ENCODE measurements at regions not wholly inside any gene's neighbourhood (a gene's known extent, or its start where the extent isn't known, plus 50 kb on each side); places are given as distances from the start of the nearest gene placed in this dataset.

GRCh38 chr12:60992087-60992486 is 1268.1 kb upstream of the USP15 start:
- no peak for DNase-seq (ENCODE audit: low spot score)
- 91% methylated on average over 2 of the region's 2 CpGs for WGBS
- intact Hi-C loops (cut with DNase I): no loop called here
- H3K27me3 ChIP-seq (replicated peaks; ENCODE audit: insufficient read depth): no peaks in the 10 kb centered on the region
- H3K4me1 ChIP-seq (replicated peaks): no peaks in the 10 kb centered on the region
- H3K9me3 ChIP-seq: no peaks in the 10 kb centered on the region
- H3K36me3 ChIP-seq: no peaks in the 10 kb centered on the region
- H3K27ac ChIP-seq: no peak overlapping the region
- TF ChIP-seq CTCF (IDR thresholded peaks at IDR 0.05) (no peak), POLR2AphosphoS5 (IDR thresholded peaks at IDR 0.05) (no peak), POLR2A (IDR thresholded peaks at IDR 0.05) (no peak)
- no peak overlapping the region for H3K4me3 ChIP-seq

- H3K36me3 ChIP-seq: no peaks in the 10 kb centered on the region
- H3K27ac ChIP-seq: no peak overlapping the region
- H3K4me1 ChIP-seq (replicated peaks): no peaks in the 10 kb centered on the region
- H3K27me3 ChIP-seq (replicated peaks; ENCODE audit: insufficient read depth): no peaks in the 10 kb centered on the region
- H3K4me3 ChIP-seq: no peak overlapping the region
- no peaks in the 10 kb centered on the region for H3K9me3 ChIP-seq
- intact Hi-C loops (cut with DNase I): no loop called here
- 67% methylated on average over 1 of the region's 1 CpG for WGBS
- no peak for DNase-seq (ENCODE audit: low spot score)
- TF ChIP-seq CTCF (IDR thresholded peaks at IDR 0.05) (no peak), POLR2AphosphoS5 (IDR thresholded peaks at IDR 0.05) (no peak), POLR2A (IDR thresholded peaks at IDR 0.05) (no peak)
Observed at GRCh38 chr12:60995256-60995825, 1264.9 kb upstream of the USP15 start.

- TF ChIP-seq POLR2A (IDR thresholded peaks at IDR 0.05): no peak
- no peak for TF ChIP-seq CTCF (IDR thresholded peaks at IDR 0.05)
- TF ChIP-seq POLR2AphosphoS5 (IDR thresholded peaks at IDR 0.05): no peak
- Histone ChIP-seq H3K9me3 (no peaks in the 10 kb centered on the region), H3K4me1 (replicated peaks) (no peaks in the 10 kb centered on the region), H3K27me3 (replicated peaks; ENCODE audit: insufficient read depth) (no peaks in the 10 kb centered on the region), H3K4me3 (no peak overlapping the region), H3K27ac (no peak overlapping the region), H3K36me3 (no peaks in the 10 kb centered on the region)
- no peak for DNase-seq (ENCODE audit: low spot score)
- intact Hi-C loops (cut with DNase I): no loop called here
- WGBS: 47% methylated on average over 1 of the region's 1 CpG
Observed at GRCh38 chr12:60997869-60998378, 1262.3 kb upstream of the USP15 start.

GRCh38 chr12:61009192-61009591 is 1251.0 kb upstream of the USP15 start:
- Histone ChIP-seq H3K4me3 (no peak overlapping the region), H3K9me3 (no peaks in the 10 kb centered on the region), H3K27ac (no peak overlapping the region), H3K36me3 (no peaks in the 10 kb centered on the region), H3K27me3 (replicated peaks; ENCODE audit: insufficient read depth) (no peaks in the 10 kb centered on the region), H3K4me1 (replicated peaks) (no peaks in the 10 kb centered on the region)
- TF ChIP-seq CTCF (IDR thresholded peaks at IDR 0.05): no peak
- TF ChIP-seq POLR2AphosphoS5 (IDR thresholded peaks at IDR 0.05): no peak
- TF ChIP-seq POLR2A (IDR thresholded peaks at IDR 0.05): no peak
- intact Hi-C loops (cut with DNase I): no loop called here
- 82% methylated on average over 2 of the region's 2 CpGs for WGBS
- DNase-seq (ENCODE audit: low spot score): no peak

GRCh38 chr12:61011767-61012423 is 1248.3 kb upstream of the USP15 start:
- WGBS: 83% methylated on average over 2 of the region's 2 CpGs
- no peaks in the 10 kb centered on the region for H3K36me3 ChIP-seq
- TF ChIP-seq CTCF (IDR thresholded peaks at IDR 0.05) (no peak), POLR2AphosphoS5 (IDR thresholded peaks at IDR 0.05) (no peak), POLR2A (IDR thresholded peaks at IDR 0.05) (no peak)
- no peak for DNase-seq (ENCODE audit: low spot score)
- no peaks in the 10 kb centered on the region for H3K4me1 ChIP-seq (replicated peaks)
- H3K9me3 ChIP-seq: no peaks in the 10 kb centered on the region
- H3K4me3 ChIP-seq: no peak overlapping the region
- intact Hi-C loops (cut with DNase I): no loop called here
- no peaks in the 10 kb centered on the region for H3K27me3 ChIP-seq (replicated peaks; ENCODE audit: insufficient read depth)
- no peak overlapping the region for H3K27ac ChIP-seq

Data from prostate gland (tissue), 2 donors.